RCC 7860 (cell line): ENCODE measurements at regions not wholly inside any gene's neighbourhood (a gene's known extent, or its start where the extent isn't known, plus 50 kb on each side); places are given as distances from the start of the nearest gene placed in this dataset.

Experiments
- DNase-seq: peaks from one replicate; pipeline ENCODE4 v3.0.0-alpha.2; 2015; ENCODE audit warnings: low spot score
- FAIRE-seq: peaks from 2 replicates; lab custom pipeline; 2012; peaks lifted over from hg19 to GRCh38; lab: Jason Lieb, UNC

GRCh38 chr4:187172340-187172761 lies 448.7 kb upstream of the FAT1 start:
- FAIRE-seq (no peak), DNase-seq (no peak)

- DNase-seq (no peak), FAIRE-seq (no peak)
Measured at GRCh38 chr4:187174749-187175148, 451.1 kb upstream of the FAT1 start.

DNA sequence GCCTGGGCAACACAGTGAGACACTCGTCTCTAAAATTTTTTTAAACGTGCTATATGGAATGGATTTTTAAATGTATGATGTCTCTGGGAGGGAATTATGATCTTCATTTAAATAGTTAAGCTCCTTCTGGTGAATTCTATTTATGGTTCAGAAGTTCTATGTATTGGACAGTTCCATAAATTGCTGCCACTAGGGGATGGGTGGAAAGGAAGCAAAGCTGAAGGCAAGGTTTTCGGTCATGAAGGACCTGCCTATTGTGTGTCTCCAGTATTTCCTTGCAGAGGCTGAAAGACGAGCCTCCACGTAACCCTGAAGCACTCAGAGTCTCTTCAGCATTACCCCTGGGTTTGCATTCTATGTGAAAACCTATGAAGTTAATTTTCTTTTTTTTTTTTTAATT lies 451.5 kb upstream of the FAT1 start:
- FAIRE-seq (no peak), DNase-seq (no peak)

- DNase-seq, result no peak
- no peak for FAIRE-seq
Measured at GRCh38 chr4:187176261-187176910, 452.7 kb upstream of the FAT1 start.

DNA sequence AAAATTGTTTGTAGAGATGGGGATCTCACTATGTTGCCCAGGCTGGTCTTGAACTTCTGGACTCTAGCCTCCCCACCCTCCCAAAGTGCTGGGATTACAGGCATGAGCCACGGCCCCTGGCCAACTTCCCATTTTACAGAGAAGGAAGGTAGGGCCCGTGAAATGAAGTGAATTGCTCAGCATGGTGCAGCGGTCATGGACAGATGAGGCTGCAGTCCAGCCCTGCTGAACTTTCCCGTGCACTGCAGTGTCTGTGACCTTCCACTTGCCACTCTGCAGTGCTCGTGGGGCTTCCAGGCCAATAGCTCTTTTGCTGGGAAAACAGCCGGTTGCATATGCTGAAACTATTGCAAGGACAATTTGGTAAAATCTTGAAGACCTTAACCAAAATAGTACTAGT lies 454.4 kb upstream of the FAT1 start:
- FAIRE-seq, result no peak
- no peak for DNase-seq

- DNase-seq (no peak), FAIRE-seq (no peak)
Measured at GRCh38 chr4:187178587-187178986, 454.9 kb upstream of the FAT1 start.

DNA sequence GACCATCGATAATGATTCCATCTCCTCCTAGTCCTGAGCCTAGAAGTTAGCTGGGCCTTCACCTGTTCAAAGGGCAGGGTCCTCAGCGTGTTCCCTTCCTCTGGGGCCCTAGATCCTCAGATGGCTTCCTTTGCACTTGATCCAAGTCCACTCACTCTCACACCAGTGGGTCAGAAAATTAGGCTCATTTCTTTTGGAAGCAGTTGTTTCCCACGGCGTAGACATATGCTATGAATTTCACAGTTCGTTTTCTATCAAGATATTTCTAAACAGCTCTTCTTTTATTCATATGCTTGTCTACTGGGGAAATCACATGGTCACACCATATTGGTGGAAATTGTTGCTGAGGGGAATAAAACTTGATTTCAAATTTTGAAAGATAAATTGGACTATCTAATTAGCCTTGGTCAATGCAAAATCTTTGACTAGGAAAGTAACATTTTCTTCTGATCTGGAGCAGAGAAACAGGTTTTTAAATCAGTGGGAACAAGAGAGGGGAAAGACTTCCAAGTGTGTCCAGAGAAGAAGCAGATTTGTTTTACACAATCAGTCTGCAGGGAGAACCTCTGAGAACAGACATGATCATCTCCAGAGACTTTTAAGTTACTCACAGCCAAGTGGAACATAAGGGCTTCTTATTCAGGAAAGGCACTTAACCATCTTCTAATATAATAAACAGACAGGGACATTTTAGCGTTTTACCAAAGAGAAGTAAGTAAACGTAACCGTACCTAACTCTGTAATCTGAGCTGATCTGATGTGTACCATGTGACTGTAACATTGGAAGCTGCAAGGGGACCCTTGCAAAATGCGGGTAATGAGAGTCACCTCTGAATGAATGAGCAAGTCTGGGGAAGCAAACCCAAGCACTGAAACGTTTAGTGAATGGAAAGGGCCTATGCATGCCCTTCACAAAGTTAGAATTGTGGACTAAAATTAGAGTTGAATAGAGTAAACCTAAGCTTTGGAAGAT lies 455.7 kb upstream of the FAT1 start:
- FAIRE-seq (no peak), DNase-seq (no peak)

GRCh38 chr4:187181054-187181453 lies 457.4 kb upstream of the FAT1 start:
- DNase-seq (no peak), FAIRE-seq (no peak)

DNA sequence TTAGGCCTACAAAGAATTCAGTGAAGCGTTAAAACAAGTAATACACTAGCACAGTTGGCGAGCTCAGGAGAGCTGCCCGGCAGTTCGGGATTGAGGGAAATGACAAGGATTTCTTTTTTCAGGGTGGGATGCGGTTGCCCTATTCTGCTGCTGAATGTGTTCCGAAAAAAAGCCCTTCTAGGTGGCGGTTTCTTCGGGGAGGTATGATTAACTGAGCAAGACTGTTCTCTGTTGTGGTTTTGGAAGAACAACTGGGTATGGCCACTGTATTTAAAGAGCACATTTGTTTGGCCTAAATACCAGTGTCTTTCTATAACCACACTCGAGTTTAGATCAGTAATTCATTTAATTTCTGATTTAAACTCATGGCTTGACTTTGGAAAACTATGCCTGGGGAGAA lies 459.7 kb upstream of the FAT1 start:
- DNase-seq (no peak), FAIRE-seq (no peak)

- FAIRE-seq, result no peak
Measured at GRCh38 chr4:187183826-187184225, 460.2 kb upstream of the FAT1 start.

GRCh38 chr4:187184508-187184907 lies 460.9 kb upstream of the FAT1 start:
- DNase-seq, result no peak
- no peak for FAIRE-seq

More at GRCh38 chr4:187183826-187184225, 460.2 kb upstream of the FAT1 start:
- no peak for DNase-seq

GRCh38 chr4:187188118-187188517 lies 464.5 kb upstream of the FAT1 start:
- no peak for FAIRE-seq

GRCh38 chr4:187188741-187189140 lies 465.1 kb upstream of the FAT1 start:
- DNase-seq, result no peak
- FAIRE-seq, result no peak

More at GRCh38 chr4:187188118-187188517, 464.5 kb upstream of the FAT1 start:
- no peak for DNase-seq

DNA sequence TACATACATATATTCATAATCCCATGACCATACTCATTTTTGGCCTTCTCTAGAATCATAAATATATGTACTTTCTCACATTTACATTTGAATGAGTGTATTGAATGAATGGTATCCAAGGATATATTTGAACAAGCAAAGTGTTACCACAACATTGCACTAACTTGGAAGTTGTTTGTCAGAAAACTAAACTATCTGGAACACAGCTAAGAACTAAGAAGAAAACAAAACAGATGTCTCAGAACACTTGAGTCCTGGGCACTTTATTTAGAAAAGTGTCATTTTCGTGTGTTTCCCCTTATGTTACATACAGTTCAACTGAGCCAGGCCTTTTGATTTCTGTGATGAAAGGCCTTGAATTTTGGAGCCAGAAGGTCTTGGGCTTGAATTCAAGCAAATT lies 466.7 kb upstream of the FAT1 start:
- DNase-seq (no peak), FAIRE-seq (no peak)

DNA sequence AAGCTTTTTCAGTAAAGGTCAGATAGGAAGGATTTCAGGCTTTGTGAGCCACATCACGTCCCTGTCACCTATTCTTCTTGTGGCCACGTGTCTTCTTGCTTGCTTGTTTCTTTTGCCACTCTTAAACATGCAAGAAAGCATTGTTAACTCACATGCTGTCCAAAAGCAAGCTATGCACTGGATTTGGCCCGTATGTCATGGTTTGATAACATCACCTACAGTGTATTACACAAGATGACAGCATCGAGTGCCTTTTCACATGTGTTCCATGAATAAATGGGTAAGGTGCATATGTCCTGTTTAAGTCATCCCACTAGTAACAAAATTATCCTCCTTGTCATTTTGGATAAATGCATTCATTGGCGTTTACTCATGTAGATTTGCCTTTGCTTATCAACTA lies 468.0 kb upstream of the FAT1 start:
- FAIRE-seq (no peak), DNase-seq (no peak)

GRCh38 chr4:187192266-187192665 lies 468.6 kb upstream of the FAT1 start:
- FAIRE-seq, result no peak
- no peak for DNase-seq

DNA sequence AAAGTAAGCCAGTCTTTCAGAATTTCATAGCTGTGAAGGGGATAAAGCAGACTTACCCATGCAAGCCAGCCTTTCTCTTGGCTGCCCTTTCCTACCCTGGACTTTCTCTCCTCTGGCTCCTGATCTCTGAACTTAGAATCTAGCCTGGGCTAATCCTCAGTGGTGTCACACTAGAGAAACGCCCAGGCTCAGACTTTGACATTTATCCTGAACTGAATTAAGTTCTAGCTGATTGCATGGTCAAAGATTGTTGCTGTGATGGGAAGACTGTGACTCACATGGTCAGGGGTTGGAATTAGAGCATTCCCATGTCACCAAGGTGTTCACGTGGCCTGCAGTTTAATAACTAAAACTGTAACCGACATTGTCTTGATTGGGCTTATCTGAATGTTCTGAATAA lies 469.5 kb upstream of the FAT1 start:
- FAIRE-seq (no peak), DNase-seq (no peak)

GRCh38 chr4:187204389-187204918 lies 480.8 kb upstream of the FAT1 start:
- no peak for FAIRE-seq
- DNase-seq, result no peak

GRCh38 chr4:187207931-187208330 lies 484.3 kb upstream of the FAT1 start:
- FAIRE-seq (no peak), DNase-seq (no peak)

DNA sequence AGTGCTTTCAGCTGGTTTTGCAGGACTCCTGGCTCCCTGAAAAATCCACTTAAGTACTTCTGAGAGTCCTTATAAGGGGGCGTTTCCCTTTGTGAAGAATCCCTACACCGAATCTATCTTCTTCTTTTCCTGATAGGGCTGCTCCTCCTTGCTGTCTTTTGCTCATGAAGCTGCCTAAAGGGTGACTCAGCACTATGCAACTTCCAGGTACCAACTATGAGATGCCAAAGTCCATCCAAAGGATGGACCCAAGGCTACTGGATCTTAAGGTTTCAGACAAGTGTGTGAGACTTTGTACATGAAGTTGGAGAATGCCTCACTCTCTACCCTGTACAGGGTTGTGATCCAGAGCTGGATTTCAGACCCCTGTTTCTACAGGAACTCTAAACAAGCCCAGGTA lies 485.0 kb upstream of the FAT1 start:
- FAIRE-seq, result no peak
- no peak for DNase-seq

DNA sequence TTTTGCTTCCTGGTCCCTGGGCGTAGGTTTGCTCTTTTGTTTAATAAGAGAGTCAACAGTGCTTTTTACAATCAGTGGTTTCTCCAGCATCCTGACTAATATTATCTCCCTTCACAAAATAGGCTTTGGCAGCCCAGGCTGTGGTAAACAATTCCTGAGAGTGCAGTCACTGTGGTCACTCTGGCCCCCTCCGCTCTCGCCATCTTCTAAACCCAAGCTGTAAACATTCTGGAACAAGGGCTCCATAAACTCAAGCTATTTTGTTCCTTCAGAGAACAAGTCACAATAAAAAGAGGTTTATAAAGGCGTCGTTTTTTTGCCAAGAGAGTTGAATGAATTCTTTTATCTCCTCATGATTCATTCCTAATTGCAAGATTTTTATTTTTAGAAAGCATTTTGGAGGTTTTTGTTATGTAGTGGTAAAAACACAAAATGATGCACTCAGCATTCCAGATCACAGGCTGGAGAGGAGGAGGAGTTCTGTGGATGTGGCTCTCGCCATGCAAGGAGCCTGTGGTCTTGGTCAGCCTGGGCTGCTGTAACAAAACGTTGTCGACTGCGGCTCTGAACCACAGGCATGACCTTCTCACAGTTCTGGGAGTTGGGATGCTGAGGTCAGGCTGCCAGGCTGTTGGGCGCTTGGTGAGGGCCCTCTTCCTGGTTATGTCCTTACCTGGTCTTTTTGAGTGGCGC lies 486.4 kb upstream of the FAT1 start:
- FAIRE-seq (no peak), DNase-seq (no peak)
